WTC11 (cell line): ENCODE measurements at regions not wholly inside any gene's neighbourhood (a gene's known extent, or its start where the extent isn't known, plus 50 kb on each side); places are given as distances from the start of the nearest gene placed in this dataset.

Experiments
- ATF1 ChIP-seq: sonication (generic); formaldehyde crosslinking; IDR thresholded peaks from 2 replicates; pipeline ENCODE4 v1.8.1; 2023; ENCODE audit warnings: mild to moderate bottlenecking, moderate library complexity, missing genetic modification reagents
- ATF2 ChIP-seq: sonication (generic); formaldehyde crosslinking; IDR thresholded peaks from 2 replicates; pipeline ENCODE4 v1.8.1; 2022; ENCODE audit warnings: low read depth, missing genetic modification reagents, borderline replicate concordance
- FOXJ3 ChIP-seq: sonication (generic); formaldehyde crosslinking; IDR thresholded peaks from 2 replicates; pipeline ENCODE4 v1.9.0; 2021; ENCODE audit warnings: missing genetic modification reagents, mild to moderate bottlenecking, borderline replicate concordance
- FOXK1 ChIP-seq: sonication (generic); formaldehyde crosslinking; IDR thresholded peaks from 2 replicates; pipeline ENCODE4 v1.8.0; 2022; ENCODE audit warnings: mild to moderate bottlenecking, moderate library complexity, missing genetic modification reagents
- SMAD3 ChIP-seq: sonication (generic); formaldehyde crosslinking; IDR thresholded peaks from 2 replicates; pipeline ENCODE4 v1.8.0; 2022; ENCODE audit warnings: missing genetic modification reagents, mild to moderate bottlenecking, borderline replicate concordance
- USF1 ChIP-seq: sonication (generic); formaldehyde crosslinking; IDR thresholded peaks from 2 replicates; pipeline ENCODE4 v1.8.0; 2022; ENCODE audit warnings: mild to moderate bottlenecking, missing genetic modification reagents
- ZNF425 ChIP-seq: fragments of 250-450 bp; sonication (Bioruptor Pico); conservative IDR thresholded peaks from 2 replicates; pipeline ENCODE4 v1.9.0; 2021; ENCODE audit warnings: mild to moderate bottlenecking
- TF ChIP-seq, protein P1 (sequence below): sonication (generic); formaldehyde crosslinking; IDR thresholded peaks from 2 replicates; pipeline ENCODE4 v1.8.1; 2022; ENCODE audit warnings: missing genetic modification reagents, borderline replicate concordance
- TF ChIP-seq, protein P2 (sequence below): fragments of 200-600 bp; IDR thresholded peaks from 2 replicates; pipeline ENCODE4 v1.8.0; 2022; ENCODE audit warnings: antibody characterized with exemption
- TF ChIP-seq, protein P3 (sequence below): sonication (generic); formaldehyde crosslinking; IDR thresholded peaks from 2 replicates; pipeline ENCODE4 v1.8.1; 2023; ENCODE audit warnings: mild to moderate bottlenecking, missing genetic modification reagents, moderate library complexity
- TF ChIP-seq, protein P4 (sequence below): sonication (generic); formaldehyde crosslinking; IDR thresholded peaks from 2 replicates; pipeline ENCODE4 v1.8.0; 2022; ENCODE audit warnings: mild to moderate bottlenecking, missing genetic modification reagents
- TF ChIP-seq, protein P5 (sequence below): sonication (generic); formaldehyde crosslinking; conservative IDR thresholded peaks from 2 replicates; pipeline ENCODE4 v1.8.1; 2023; ENCODE audit warnings: mild to moderate bottlenecking, low read depth, missing genetic modification reagents, moderate library complexity

DNA sequence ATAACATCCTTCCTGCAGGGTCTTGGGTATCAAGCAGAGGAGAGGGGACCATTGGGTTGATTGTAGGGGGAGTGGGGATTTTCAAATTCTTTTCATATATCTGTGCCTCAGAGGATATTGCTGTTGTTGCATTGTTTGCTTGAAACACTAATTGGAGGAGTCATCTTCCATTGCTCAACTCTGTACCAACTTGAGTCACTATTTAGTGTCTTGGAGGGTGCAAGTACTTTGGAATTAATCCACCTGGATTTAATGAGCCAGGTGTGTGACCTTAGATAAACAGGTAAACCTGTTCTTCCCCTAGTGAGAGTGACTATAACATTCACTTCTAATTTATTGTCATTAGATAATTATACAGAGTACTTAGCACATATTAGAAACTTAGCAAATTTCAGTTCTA lies 151.3 kb upstream of the CNTNAP4 start:
- no peak for TF ChIP-seq ATF1 (CRISPR knock-in tag)
- TF ChIP-seq USF1 (CRISPR knock-in tag): no peak
- TF ChIP-seq, protein P1, sequence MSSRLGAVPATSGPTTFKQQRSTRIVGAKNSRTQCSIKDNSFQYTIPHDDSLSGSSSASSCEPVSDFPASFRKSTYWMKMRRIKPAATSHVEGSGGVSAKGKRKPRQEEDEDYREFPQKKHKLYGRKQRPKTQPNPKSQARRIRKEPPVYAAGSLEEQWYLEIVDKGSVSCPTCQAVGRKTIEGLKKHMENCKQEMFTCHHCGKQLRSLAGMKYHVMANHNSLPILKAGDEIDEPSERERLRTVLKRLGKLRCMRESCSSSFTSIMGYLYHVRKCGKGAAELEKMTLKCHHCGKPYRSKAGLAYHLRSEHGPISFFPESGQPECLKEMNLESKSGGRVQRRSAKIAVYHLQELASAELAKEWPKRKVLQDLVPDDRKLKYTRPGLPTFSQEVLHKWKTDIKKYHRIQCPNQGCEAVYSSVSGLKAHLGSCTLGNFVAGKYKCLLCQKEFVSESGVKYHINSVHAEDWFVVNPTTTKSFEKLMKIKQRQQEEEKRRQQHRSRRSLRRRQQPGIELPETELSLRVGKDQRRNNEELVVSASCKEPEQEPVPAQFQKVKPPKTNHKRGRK (CRISPR knock-in tag): no peak
- TF ChIP-seq, protein P2, sequence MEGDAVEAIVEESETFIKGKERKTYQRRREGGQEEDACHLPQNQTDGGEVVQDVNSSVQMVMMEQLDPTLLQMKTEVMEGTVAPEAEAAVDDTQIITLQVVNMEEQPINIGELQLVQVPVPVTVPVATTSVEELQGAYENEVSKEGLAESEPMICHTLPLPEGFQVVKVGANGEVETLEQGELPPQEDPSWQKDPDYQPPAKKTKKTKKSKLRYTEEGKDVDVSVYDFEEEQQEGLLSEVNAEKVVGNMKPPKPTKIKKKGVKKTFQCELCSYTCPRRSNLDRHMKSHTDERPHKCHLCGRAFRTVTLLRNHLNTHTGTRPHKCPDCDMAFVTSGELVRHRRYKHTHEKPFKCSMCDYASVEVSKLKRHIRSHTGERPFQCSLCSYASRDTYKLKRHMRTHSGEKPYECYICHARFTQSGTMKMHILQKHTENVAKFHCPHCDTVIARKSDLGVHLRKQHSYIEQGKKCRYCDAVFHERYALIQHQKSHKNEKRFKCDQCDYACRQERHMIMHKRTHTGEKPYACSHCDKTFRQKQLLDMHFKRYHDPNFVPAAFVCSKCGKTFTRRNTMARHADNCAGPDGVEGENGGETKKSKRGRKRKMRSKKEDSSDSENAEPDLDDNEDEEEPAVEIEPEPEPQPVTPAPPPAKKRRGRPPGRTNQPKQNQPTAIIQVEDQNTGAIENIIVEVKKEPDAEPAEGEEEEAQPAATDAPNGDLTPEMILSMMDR: no peak
- no peak for TF ChIP-seq FOXJ3
- TF ChIP-seq, protein P3, sequence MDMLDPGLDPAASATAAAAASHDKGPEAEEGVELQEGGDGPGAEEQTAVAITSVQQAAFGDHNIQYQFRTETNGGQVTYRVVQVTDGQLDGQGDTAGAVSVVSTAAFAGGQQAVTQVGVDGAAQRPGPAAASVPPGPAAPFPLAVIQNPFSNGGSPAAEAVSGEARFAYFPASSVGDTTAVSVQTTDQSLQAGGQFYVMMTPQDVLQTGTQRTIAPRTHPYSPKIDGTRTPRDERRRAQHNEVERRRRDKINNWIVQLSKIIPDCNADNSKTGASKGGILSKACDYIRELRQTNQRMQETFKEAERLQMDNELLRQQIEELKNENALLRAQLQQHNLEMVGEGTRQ (CRISPR knock-in tag): no peak
- TF ChIP-seq, protein P4, sequence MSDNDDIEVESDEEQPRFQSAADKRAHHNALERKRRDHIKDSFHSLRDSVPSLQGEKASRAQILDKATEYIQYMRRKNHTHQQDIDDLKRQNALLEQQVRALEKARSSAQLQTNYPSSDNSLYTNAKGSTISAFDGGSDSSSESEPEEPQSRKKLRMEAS (CRISPR knock-in tag): no peak
- no peak for TF ChIP-seq FOXK1 (CRISPR knock-in tag)
- no peak for TF ChIP-seq ZNF425 (CRISPR knock-in tag)
- TF ChIP-seq, protein P5, sequence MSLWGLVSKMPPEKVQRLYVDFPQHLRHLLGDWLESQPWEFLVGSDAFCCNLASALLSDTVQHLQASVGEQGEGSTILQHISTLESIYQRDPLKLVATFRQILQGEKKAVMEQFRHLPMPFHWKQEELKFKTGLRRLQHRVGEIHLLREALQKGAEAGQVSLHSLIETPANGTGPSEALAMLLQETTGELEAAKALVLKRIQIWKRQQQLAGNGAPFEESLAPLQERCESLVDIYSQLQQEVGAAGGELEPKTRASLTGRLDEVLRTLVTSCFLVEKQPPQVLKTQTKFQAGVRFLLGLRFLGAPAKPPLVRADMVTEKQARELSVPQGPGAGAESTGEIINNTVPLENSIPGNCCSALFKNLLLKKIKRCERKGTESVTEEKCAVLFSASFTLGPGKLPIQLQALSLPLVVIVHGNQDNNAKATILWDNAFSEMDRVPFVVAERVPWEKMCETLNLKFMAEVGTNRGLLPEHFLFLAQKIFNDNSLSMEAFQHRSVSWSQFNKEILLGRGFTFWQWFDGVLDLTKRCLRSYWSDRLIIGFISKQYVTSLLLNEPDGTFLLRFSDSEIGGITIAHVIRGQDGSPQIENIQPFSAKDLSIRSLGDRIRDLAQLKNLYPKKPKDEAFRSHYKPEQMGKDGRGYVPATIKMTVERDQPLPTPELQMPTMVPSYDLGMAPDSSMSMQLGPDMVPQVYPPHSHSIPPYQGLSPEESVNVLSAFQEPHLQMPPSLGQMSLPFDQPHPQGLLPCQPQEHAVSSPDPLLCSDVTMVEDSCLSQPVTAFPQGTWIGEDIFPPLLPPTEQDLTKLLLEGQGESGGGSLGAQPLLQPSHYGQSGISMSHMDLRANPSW (CRISPR knock-in tag): no peak
- TF ChIP-seq SMAD3 (CRISPR knock-in tag): no peak
- no peak for TF ChIP-seq ATF2 (CRISPR knock-in tag)
